BE2C (cell line): ENCODE measurements at regions not wholly inside any gene's neighbourhood (a gene's known extent, or its start where the extent isn't known, plus 50 kb on each side); places are given as distances from the start of the nearest gene placed in this dataset.

Source experiments
- DNase-seq: peaks from one replicate; pipeline ENCODE4 v3.0.0-alpha.2; 2020
- H3K27me3 ChIP-seq: fragments of 250-450 bp; sonication (Bioruptor Pico); 2 replicates; pipeline ENCODE4 v1.5.1; 2020; ENCODE audit warnings: mild to moderate bottlenecking
- H3K36me3 ChIP-seq: fragments of 250-450 bp; sonication (Bioruptor Pico); 2 replicates; pipeline ENCODE4 v1.5.1; 2020; ENCODE audit warnings: mild to moderate bottlenecking
- H3K4me1 ChIP-seq: fragments of 250-450 bp; sonication (Bioruptor Pico); 2 replicates; pipeline ENCODE4 v1.5.1; 2020
- H3K4me3 ChIP-seq: 2 replicates; pipeline ENCODE4 v1.5.1; 2011; ENCODE audit warnings: low read depth, low read length
- H3K9me3 ChIP-seq: fragments of 250-450 bp; sonication (Bioruptor Pico); 2 replicates; pipeline ENCODE4 v1.5.1; 2020
- TF ChIP-seq, protein P1 (sequence below): IDR thresholded peaks from 2 replicates; pipeline ENCODE4 v1.5.1; 2012; ENCODE audit warnings: mild to moderate bottlenecking, low read depth, low read length

GRCh38 chr22:48075604-48076003 is 1313.2 kb downstream of the TBC1D22A start:
- Histone ChIP-seq H3K36me3 (no peaks in the 10 kb centered on the region), H3K27me3 (no peaks in the 10 kb centered on the region), H3K4me3 (no peak overlapping the region), H3K9me3 (no peaks in the 10 kb centered on the region; the same call in none of the 2 replicates), H3K4me1 (no peaks in the 10 kb centered on the region)
- no peak for DNase-seq
- TF ChIP-seq, protein P1, sequence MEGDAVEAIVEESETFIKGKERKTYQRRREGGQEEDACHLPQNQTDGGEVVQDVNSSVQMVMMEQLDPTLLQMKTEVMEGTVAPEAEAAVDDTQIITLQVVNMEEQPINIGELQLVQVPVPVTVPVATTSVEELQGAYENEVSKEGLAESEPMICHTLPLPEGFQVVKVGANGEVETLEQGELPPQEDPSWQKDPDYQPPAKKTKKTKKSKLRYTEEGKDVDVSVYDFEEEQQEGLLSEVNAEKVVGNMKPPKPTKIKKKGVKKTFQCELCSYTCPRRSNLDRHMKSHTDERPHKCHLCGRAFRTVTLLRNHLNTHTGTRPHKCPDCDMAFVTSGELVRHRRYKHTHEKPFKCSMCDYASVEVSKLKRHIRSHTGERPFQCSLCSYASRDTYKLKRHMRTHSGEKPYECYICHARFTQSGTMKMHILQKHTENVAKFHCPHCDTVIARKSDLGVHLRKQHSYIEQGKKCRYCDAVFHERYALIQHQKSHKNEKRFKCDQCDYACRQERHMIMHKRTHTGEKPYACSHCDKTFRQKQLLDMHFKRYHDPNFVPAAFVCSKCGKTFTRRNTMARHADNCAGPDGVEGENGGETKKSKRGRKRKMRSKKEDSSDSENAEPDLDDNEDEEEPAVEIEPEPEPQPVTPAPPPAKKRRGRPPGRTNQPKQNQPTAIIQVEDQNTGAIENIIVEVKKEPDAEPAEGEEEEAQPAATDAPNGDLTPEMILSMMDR: no peak

- H3K36me3 ChIP-seq: no peaks in the 10 kb centered on the region
- DNase-seq: no peak
- H3K9me3 ChIP-seq: no peaks in the 10 kb centered on the region; the same call in 1 of the 2 replicates
- no peak overlapping the region for H3K4me3 ChIP-seq
- H3K4me1 ChIP-seq: no peaks in the 10 kb centered on the region
- TF ChIP-seq, protein P1: no peak
- no peaks in the 10 kb centered on the region for H3K27me3 ChIP-seq
Measured at GRCh38 chr22:48072777-48073176, 1310.3 kb downstream of the TBC1D22A start.

- DNase-seq: no peak
- H3K4me3 ChIP-seq: no peak overlapping the region
- no peaks in the 10 kb centered on the region; the same call in 1 of the 2 replicates for H3K9me3 ChIP-seq
- H3K36me3 ChIP-seq: no peaks in the 10 kb centered on the region
- TF ChIP-seq, protein P1: no peak
- H3K27me3 ChIP-seq: no peaks in the 10 kb centered on the region
- H3K4me1 ChIP-seq: no peaks in the 10 kb centered on the region
Measured at GRCh38 chr22:48071828-48072227, 1309.4 kb downstream of the TBC1D22A start.

GRCh38 chr22:48071305-48071704 is 1308.9 kb downstream of the TBC1D22A start:
- TF ChIP-seq, protein P1: no peak
- Histone ChIP-seq H3K4me3 (no peak overlapping the region), H3K36me3 (no peaks in the 10 kb centered on the region), H3K9me3 (no peaks in the 10 kb centered on the region), H3K27me3 (no peaks in the 10 kb centered on the region), H3K4me1 (no peaks in the 10 kb centered on the region)
- DNase-seq: no peak

GRCh38 chr22:48070760-48071159 is 1308.3 kb downstream of the TBC1D22A start:
- DNase-seq: no peak
- Histone ChIP-seq H3K36me3 (no peaks in the 10 kb centered on the region), H3K4me1 (no peaks in the 10 kb centered on the region), H3K9me3 (no peaks in the 10 kb centered on the region), H3K27me3 (no peaks in the 10 kb centered on the region), H3K4me3 (no peak overlapping the region)
- TF ChIP-seq, protein P1: no peak

DNA sequence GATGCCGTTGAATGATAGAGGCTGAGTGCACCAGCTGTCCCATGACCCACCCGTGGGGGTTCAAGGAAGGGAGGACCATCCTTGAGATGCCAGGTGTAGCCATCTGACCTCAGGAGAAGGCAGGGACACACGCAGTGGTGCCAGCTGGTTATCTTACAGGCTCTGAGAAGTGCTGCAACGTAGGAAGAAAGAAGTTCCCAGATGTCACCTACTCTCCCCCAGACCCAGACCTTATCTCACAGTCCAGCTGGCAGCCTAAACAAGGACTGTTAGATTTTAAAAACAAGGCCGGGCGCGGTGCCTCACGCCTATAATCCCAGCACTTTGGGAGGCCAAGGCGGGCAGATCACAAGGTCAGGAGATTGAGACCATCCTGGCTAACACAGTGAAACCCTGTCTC is 1307.6 kb downstream of the TBC1D22A start:
- H3K36me3 ChIP-seq: no peaks in the 10 kb centered on the region
- no peaks in the 10 kb centered on the region for H3K9me3 ChIP-seq
- no peak for DNase-seq
- TF ChIP-seq, protein P1: no peak
- H3K4me3 ChIP-seq: no peak overlapping the region
- H3K27me3 ChIP-seq: no peaks in the 10 kb centered on the region
- H3K4me1 ChIP-seq: no peaks in the 10 kb centered on the region
